DOHH2 (cell line): ENCODE measurements at regions not wholly inside any gene's neighbourhood (a gene's known extent, or its start where the extent isn't known, plus 50 kb on each side); places are given as distances from the start of the nearest gene placed in this dataset.
"Not testable (repeated sequence)": the region's sequence is repeated elsewhere in the genome, so short reads cannot be mapped to it uniquely, and the experiment has no call there.

Experiments used
- CTCF ChIP-seq: fragments of 200-600 bp; sonication (generic); IDR thresholded peaks from one replicate; pipeline ENCODE4 v1.5.1; 2014; ENCODE audit warnings: antibody characterized with exemption, mild to moderate bottlenecking, low read depth, low read length; ENCODE audit not compliant: poor library complexity, severe bottlenecking
- EZH2phosphoT487 ChIP-seq: fragments of 200-600 bp; sonication (generic); IDR thresholded peaks from 2 replicates; pipeline ENCODE4 v1.6.1; 2017; ENCODE audit warnings: borderline replicate concordance, mild to moderate bottlenecking, antibody characterized with exemption, low read length, moderate library complexity, mixed read lengths

- TF ChIP-seq CTCF, EZH2phosphoT487: not testable (repeated sequence)
Observed at GRCh38 chr10:22467393-22467792, 122.1 kb downstream of the SPAG6 start.
